B cell (primary cell): ENCODE measurements at regions not wholly inside any gene's neighbourhood (a gene's known extent, or its start where the extent isn't known, plus 50 kb on each side); places are given as distances from the start of the nearest gene placed in this dataset.

Experiments used
- ATAC-seq: fragments of 200-7000 bp; cut with Tn5 transposase; one replicate; pipeline ENCODE4 v1.10.0; 2021; ENCODE audit warnings: low read depth, mild to moderate bottlenecking, moderate number of reproducible peaks, moderate library complexity
- CTCF ChIA-PET: fragments of 350-600 bp; sonication (Branson Sonifier 250); formaldehyde crosslinking; loops from one replicate; lab custom pipeline; 2021; ENCODE audit warnings: antibody characterized with exemption, inconsistent platforms; lab: Charles Lee
- POLR2A ChIA-PET: fragments of 350-600 bp; sonication (Branson Sonifier 250); formaldehyde crosslinking; loops from one replicate; lab custom pipeline; 2021; ENCODE audit warnings: antibody characterized with exemption; lab: Charles Lee
- DNase-seq: peaks from one replicate; pipeline ENCODE4 v3.0.0; 2013
- H2AFZ ChIP-seq: 2 replicates; pipeline ENCODE4 v1.6.1; 2012; ENCODE audit warnings: mild to moderate bottlenecking, low read depth, low read length; ENCODE audit not compliant: insufficient read depth, poor library complexity, severe bottlenecking
- H3K27ac ChIP-seq, 2 donors: 1 replicate in 1 of 2; 2 replicates in 1 of 2; pipeline ENCODE4 v1.5.1; 2012 to 2013; ENCODE audit warnings: low read length in 2 of 2, mild to moderate bottlenecking in 2 of 2, moderate library complexity in 1 of 2
- H3K27me3 ChIP-seq, 4 experiments: fragments of 200-600 bp in 1 of 4; sonication (generic) in 1 of 4; replicated peaks in 1 of 4; 1 replicate in 2 of 4; 2 replicates in 2 of 4; pipeline versions ENCODE4 v1.6.1 to v1.7.0; 2013 to 2016; ENCODE audit warnings: low read length in 3 of 4, mild to moderate bottlenecking in 2 of 4, mixed read lengths in 1 of 4, moderate library complexity in 1 of 4; ENCODE audit not compliant: insufficient read depth in 4 of 4, control insufficient read depth in 3 of 4; ENCODE audit errors: control extremely low read depth in 1 of 4
- H3K36me3 ChIP-seq, 2 experiments: replicated peaks in 1 of 2; 1 replicate in 1 of 2; 2 replicates in 1 of 2; pipeline versions ENCODE4 v1.6.1 to v1.7.1; 2013; ENCODE audit warnings: low read length in 1 of 2; ENCODE audit not compliant: insufficient read depth in 2 of 2, control insufficient read depth in 1 of 2; ENCODE audit errors: control extremely low read depth in 1 of 2, extremely low read depth in 1 of 2
- H3K4me1 ChIP-seq, 2 donors: fragments of 200-600 bp in 1 of 2; sonication (generic) in 1 of 2; 1 replicate in 1 of 2; 2 replicates in 1 of 2; pipeline versions ENCODE4 v1.5.1 to v1.6.1; 2013 to 2017; ENCODE audit warnings: low read length in 2 of 2; ENCODE audit not compliant: control insufficient read depth in 2 of 2, insufficient read depth in 2 of 2
- H3K4me2 ChIP-seq: replicated peaks from 2 replicates; pipeline ENCODE3; 2012; ENCODE audit warnings: mild to moderate bottlenecking, low read depth, low read length; ENCODE audit not compliant: poor library complexity, severe bottlenecking
- H3K4me3 ChIP-seq, 5 experiments: fragments of 200-600 bp in 1 of 5; sonication (generic) in 1 of 5; 1 replicate in 3 of 5; 2 replicates in 2 of 5; pipeline versions ENCODE4 v1.5.1 to v1.7.0; 2011 to 2016; ENCODE audit warnings: low read length in 4 of 5, mild to moderate bottlenecking in 4 of 5, low read depth in 2 of 5, control low read depth in 1 of 5, moderate library complexity in 1 of 5; ENCODE audit not compliant: insufficient read depth in 1 of 5; ENCODE audit errors: control extremely low read depth in 1 of 5, extremely low read depth in 1 of 5
- H3K79me2 ChIP-seq: fragments of 200-600 bp; sonication (generic); one replicate; pipeline ENCODE4 v1.6.0; 2016; ENCODE audit warnings: low read length; ENCODE audit not compliant: control insufficient read depth, insufficient read depth
- H3K9ac ChIP-seq: fragments of 200-600 bp; sonication (generic); 2 replicates; pipeline ENCODE4 v1.6.1; 2017; ENCODE audit warnings: mild to moderate bottlenecking, low read length, moderate library complexity
- H3K9me3 ChIP-seq, 3 donors: one replicate each; pipeline versions ENCODE4 v1.6.1 to v1.7.1; 2013; ENCODE audit warnings: low read length in 2 of 3; ENCODE audit not compliant: control insufficient read depth in 2 of 3, insufficient read depth in 1 of 3; ENCODE audit errors: control extremely low read depth in 1 of 3
- H4K20me1 ChIP-seq: 2 replicates; pipeline ENCODE4 v1.6.0; 2012; ENCODE audit warnings: mild to moderate bottlenecking, low read length; ENCODE audit not compliant: insufficient read depth, control insufficient read depth, poor library complexity, severe bottlenecking
- H3K27ac Mint-ChIP-seq: one replicate; pipeline ENCODE4 v1.8.0; 2021; ENCODE audit warnings: mixed read lengths
- H3K27me3 Mint-ChIP-seq: one replicate; pipeline ENCODE4 v1.8.0; 2021; ENCODE audit warnings: mixed read lengths
- H3K4me1 Mint-ChIP-seq: one replicate; pipeline ENCODE4 v1.8.0; 2021; ENCODE audit warnings: mixed read lengths
- H3K4me3 Mint-ChIP-seq: one replicate; pipeline ENCODE4 v1.8.0; 2021; ENCODE audit warnings: mixed read lengths
- H3K9me3 Mint-ChIP-seq: one replicate; pipeline ENCODE4 v1.8.0; 2022; ENCODE audit warnings: mixed read lengths; ENCODE audit not compliant: insufficient read depth
- CTCF ChIP-seq: fragments of 200-600 bp; IDR thresholded peaks from one replicate; pipeline ENCODE4 v1.8.0; 2022; ENCODE audit warnings: antibody characterized with exemption, mild to moderate bottlenecking
- EZH2 ChIP-seq: IDR thresholded peaks from 2 replicates; pipeline ENCODE4 v1.6.1; 2012; ENCODE audit warnings: borderline replicate concordance, low read depth, mild to moderate bottlenecking, moderate library complexity, low read length; ENCODE audit not compliant: insufficient read depth, poor library complexity, severe bottlenecking
- WGBS: methylation state at CpG from one replicate; pipeline ENCODE4 v1.1.5; 2013; ENCODE audit warnings: missing lambda C conversion rate; ENCODE audit not compliant: insufficient coverage; 5-methylcytosine and 5-hydroxymethylcytosine counted together
- intact Hi-C: fragments of 100-400 bp; cut with micrococcal nuclease; formaldehyde crosslinking; loops from one replicate; pipeline ENCODE4 v1.10.0; 2022

- TF ChIP-seq CTCF (no peak), EZH2 (no peak)
- H3K27ac Mint-ChIP-seq, result no peak overlapping the region
- H3K27me3 Mint-ChIP-seq, result peaks cover 19% of the 10 kb centered on the region
- Histone ChIP-seq H3K9ac (no peak overlapping the region), H3K27me3 (no peaks in the 10 kb centered on the region), H2AFZ (no peak overlapping the region), H3K4me2 (no peak overlapping the region), H3K36me3 (no peaks in the 10 kb centered on the region), H3K27ac (no peak overlapping the region), H4K20me1 (no peaks in the 10 kb centered on the region), H3K4me1 (no peaks in the 10 kb centered on the region), H3K79me2 (no peaks in the 10 kb centered on the region), H3K9me3 (no peaks in the 10 kb centered on the region), H3K4me3 (no peak overlapping the region)
- POLR2A ChIA-PET, result no interaction called here
- H3K4me3 Mint-ChIP-seq, result no peak overlapping the region
- DNase-seq (no peak), ATAC-seq (no peak)
- CTCF ChIA-PET, result no interaction called here
- intact Hi-C loops, result no loop called here
- H3K4me1 Mint-ChIP-seq, result no peaks in the 10 kb centered on the region
- 96% methylated on average over 5 of the region's 5 CpGs for WGBS
- H3K9me3 Mint-ChIP-seq, result no peaks in the 10 kb centered on the region
Observed at GRCh38 chr12:107340898-107341297, 247.5 kb upstream of the CRY1 start.

GRCh38 chr12:107344035-107344808 is 250.9 kb upstream of the CRY1 start:
- H3K9ac ChIP-seq, result no peak overlapping the region
- no peak overlapping the region for H3K4me3 Mint-ChIP-seq
- H3K4me3 ChIP-seq, result no peak overlapping the region
- DNase-seq (no peak), ATAC-seq (no peak)
- no peak overlapping the region for H3K27ac ChIP-seq
- no peak overlapping the region for H2AFZ ChIP-seq
- ChIA-PET POLR2A (no interaction called here), CTCF (no interaction called here)
- intact Hi-C loops, result no loop called here
- H4K20me1 ChIP-seq, result no peaks in the 10 kb centered on the region
- no peaks in the 10 kb centered on the region for H3K4me1 Mint-ChIP-seq
- no peak overlapping the region for H3K4me2 ChIP-seq
- no peak for TF ChIP-seq CTCF
- H3K27ac Mint-ChIP-seq, result no peak overlapping the region
- no peaks in the 10 kb centered on the region for H3K4me1 ChIP-seq
- H3K79me2 ChIP-seq, result no peaks in the 10 kb centered on the region
- H3K9me3 Mint-ChIP-seq, result no peaks in the 10 kb centered on the region
- peaks cover 0 to 4% (median 0%) of the 10 kb centered on the region in 4 experiments for H3K27me3 ChIP-seq
- H3K36me3 ChIP-seq, result no peaks in the 10 kb centered on the region
- 100% methylated on average over 1 of the region's 3 CpGs for WGBS
- no peaks in the 10 kb centered on the region for H3K9me3 ChIP-seq
- peaks cover 22% of the 10 kb centered on the region for H3K27me3 Mint-ChIP-seq
